NCI-H2196 (cell line): ENCODE measurements at regions not wholly inside any gene's neighbourhood (a gene's known extent, or its start where the extent isn't known, plus 50 kb on each side); places are given as distances from the start of the nearest gene placed in this dataset.

Experiments
- DNase-seq: peaks from one replicate; lab custom pipeline; 2025; ENCODE audit not compliant: unreplicated experiment; lab: John Stamatoyannopoulos, UW

- DNase-seq = no peak
These were observed 1452.5 kb upstream of the NUDT12 start for GRCh38 chr5:105015098-105015497.

- no peak for DNase-seq
These were observed 1436.0 kb upstream of the NUDT12 start for GRCh38 chr5:104998572-104998971.

- DNase-seq = no peak
These were observed 1435.6 kb upstream of the NUDT12 start for GRCh38 chr5:104998169-104998568.

DNA sequence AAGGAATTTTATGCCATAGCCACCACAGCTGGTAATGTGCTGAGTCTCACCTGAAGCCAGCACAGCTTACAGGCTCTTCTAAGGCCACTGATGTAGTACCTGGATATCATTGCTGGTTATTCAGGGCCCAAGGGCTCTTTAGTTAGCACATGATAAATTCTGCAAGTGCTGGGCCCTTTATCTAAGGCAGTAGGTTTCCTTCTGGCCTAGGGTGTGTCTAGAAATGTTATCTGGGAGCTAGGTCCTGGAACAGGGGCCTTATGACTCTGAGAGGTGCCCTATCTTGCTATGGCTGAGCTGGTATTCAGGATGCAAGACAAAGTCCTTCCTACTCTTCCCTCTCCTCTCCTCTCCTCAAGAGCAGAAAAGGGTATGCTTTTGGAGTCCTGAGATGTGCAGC is 1424.5 kb upstream of the NUDT12 start:
- DNase-seq = no peak

GRCh38 chr5:104977529-104977928 is 1414.9 kb upstream of the NUDT12 start:
- DNase-seq = no peak

- no peak for DNase-seq
These were observed 1405.3 kb upstream of the NUDT12 start for GRCh38 chr5:104967806-104968410.

DNA sequence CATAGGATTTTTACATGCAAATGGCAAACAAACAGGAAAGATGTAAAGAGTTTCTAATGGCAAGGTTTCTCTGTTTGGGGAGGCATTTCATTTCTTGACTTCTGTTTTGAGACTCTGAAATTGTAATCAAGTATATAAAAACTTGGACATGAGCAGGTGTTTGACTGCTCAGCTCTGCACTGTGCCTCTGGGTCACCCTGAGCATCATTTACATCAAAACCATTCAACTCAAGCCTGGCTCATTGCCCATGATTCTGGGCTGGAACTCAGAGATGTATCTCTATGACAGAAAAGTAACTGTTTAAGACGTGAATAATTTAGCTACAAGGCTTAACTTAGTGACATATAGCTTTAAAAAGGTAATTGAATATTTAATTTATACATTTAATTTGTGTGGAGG is 1402.4 kb upstream of the NUDT12 start:
- DNase-seq = no peak

- no peak for DNase-seq
These were observed 1392.9 kb upstream of the NUDT12 start for GRCh38 chr5:104955479-104955878.

DNA sequence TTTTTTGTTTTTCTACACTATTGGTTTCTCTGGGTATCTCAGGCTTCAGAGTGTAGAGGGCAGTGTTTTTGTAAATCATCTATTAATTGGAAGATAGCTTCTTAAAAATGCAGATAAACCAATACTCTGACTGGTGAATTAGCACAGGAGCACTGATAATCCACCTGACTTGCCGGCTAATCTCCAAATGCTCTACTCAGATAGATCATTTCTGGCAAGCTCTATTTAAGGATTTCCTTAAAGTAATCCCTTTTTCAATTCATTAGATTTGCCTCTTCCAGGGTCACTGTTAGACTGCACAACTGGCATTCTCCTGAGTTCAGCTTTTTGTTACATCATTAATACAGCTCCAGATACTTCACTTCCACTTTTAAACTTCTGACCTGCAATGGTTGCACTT is 1390.3 kb upstream of the NUDT12 start:
- DNase-seq = no peak

DNA sequence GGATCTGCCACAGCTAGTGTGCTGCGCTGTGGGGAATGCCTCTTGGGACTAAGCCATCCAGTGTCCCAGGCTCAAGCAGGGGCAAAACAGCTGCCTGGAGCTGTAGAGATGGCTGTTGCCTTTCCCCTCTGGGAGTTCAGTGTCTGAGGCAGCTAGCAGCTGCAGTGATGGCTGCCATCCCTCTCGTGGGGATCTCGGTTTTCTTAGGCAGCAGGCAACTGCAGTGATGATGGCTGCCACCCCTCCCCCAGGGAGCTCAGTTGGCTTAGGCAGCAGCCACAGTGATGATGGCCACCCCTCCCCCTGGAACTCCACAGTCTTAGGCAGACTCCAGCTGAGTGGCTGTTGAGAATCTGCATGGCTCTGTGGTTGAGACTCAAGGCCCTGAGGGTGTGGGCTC is 1389.2 kb upstream of the NUDT12 start:
- no peak for DNase-seq

GRCh38 chr5:104947076-104947475 is 1384.5 kb upstream of the NUDT12 start:
- DNase-seq = no peak

GRCh38 chr5:104942735-104943134 is 1380.1 kb upstream of the NUDT12 start:
- no peak for DNase-seq

- DNase-seq = no peak
These were observed 1378.5 kb upstream of the NUDT12 start for GRCh38 chr5:104941030-104941645.

GRCh38 chr5:104937598-104937997 is 1375.0 kb upstream of the NUDT12 start:
- no peak for DNase-seq

- DNase-seq = no peak
These were observed 1369.8 kb upstream of the NUDT12 start for GRCh38 chr5:104932431-104932830.

- no peak for DNase-seq
These were observed 1366.4 kb upstream of the NUDT12 start for GRCh38 chr5:104928906-104929520.

- DNase-seq = no peak
These were observed 1352.6 kb upstream of the NUDT12 start for GRCh38 chr5:104915226-104915625.

- DNase-seq = no peak
These were observed 1352.0 kb upstream of the NUDT12 start for GRCh38 chr5:104914536-104915070.

DNA sequence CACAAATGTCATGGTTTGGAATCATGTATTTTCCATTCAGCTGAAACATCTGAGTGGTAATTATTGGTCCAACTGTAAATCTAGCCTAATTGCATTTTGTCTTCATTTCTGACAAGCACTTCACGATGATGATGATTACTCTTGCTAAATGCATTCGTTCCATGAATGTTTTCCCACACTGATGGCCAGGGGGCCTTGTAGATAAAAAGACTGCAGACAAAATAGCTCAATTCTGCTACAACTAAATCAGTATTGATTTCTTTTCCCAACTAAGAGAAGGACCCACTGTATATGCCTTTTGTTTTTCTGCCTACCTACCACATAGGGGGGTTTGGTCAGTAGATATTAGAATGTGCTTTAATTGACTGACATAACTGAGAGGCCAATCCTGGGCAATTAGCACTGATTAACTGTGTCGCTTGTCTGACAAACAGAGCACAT is 1351.3 kb upstream of the NUDT12 start:
- DNase-seq = no peak

GRCh38 chr5:104909803-104910202 is 1347.2 kb upstream of the NUDT12 start:
- no peak for DNase-seq

DNA sequence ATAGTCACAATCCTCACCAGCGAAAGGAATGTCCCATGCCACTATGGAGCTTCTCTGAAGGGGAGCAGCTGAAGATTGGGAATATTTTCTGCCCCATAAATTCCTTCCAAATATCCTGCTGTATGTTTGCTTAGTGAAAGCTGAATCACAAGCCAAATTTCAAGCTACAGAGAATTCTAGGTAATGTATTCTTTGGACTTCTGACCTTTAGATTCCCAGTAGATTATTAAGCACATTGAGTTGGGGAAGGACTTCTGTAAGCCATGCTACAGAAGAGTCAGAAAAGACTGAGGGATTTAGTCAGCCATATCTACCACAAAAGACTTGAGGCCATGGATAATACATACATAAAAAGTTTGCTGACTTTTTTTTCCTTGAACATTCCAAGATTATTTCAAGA is 1342.0 kb upstream of the NUDT12 start:
- no peak for DNase-seq

GRCh38 chr5:104903941-104904340 is 1341.4 kb upstream of the NUDT12 start:
- DNase-seq = no peak
